Neuron (in vitro differentiated cells): ENCODE measurements at regions not wholly inside any gene's neighbourhood (a gene's known extent, or its start where the extent isn't known, plus 50 kb on each side); places are given as distances from the start of the nearest gene placed in this dataset.

ENCODE experiments used
- H2AFZ ChIP-seq: one replicate; pipeline ENCODE4 v1.6.1; 2013; ENCODE audit warnings: low read depth, mild to moderate bottlenecking, inconsistent platforms, low read length, moderate library complexity
- H3K27me3 ChIP-seq: one replicate; pipeline ENCODE4 v1.6.1; 2013; ENCODE audit warnings: low read length; ENCODE audit not compliant: insufficient read depth
- H3K36me3 ChIP-seq: one replicate; pipeline ENCODE4 v1.6.1; 2013; ENCODE audit warnings: low read length; ENCODE audit not compliant: insufficient read depth
- H3K4me1 ChIP-seq: one replicate; pipeline ENCODE4 v1.6.1; 2013; ENCODE audit warnings: low read length; ENCODE audit not compliant: insufficient read depth
- H3K4me3 ChIP-seq: 2 replicates; pipeline ENCODE4 v1.5.1; 2013; ENCODE audit warnings: mild to moderate bottlenecking, low read length, moderate library complexity
- H3K9me3 ChIP-seq: one replicate; pipeline ENCODE4 v1.6.1; 2013; ENCODE audit warnings: low read length

- Histone ChIP-seq H3K9me3 (no peaks in the 10 kb centered on the region), H3K4me1 (no peaks in the 10 kb centered on the region), H3K4me3 (no peak overlapping the region), H3K36me3 (no peaks in the 10 kb centered on the region), H2AFZ (no peak overlapping the region), H3K27me3 (no peaks in the 10 kb centered on the region)
These were observed 53.6 kb upstream of the RFX8 start for GRCh38 chr2:101528501-101528900.

- H2AFZ ChIP-seq, result no peak overlapping the region
- no peaks in the 10 kb centered on the region for H3K27me3 ChIP-seq
- H3K36me3 ChIP-seq, result no peaks in the 10 kb centered on the region
- no peaks in the 10 kb centered on the region for H3K9me3 ChIP-seq
- no peak overlapping the region for H3K4me3 ChIP-seq
- H3K4me1 ChIP-seq, result no peaks in the 10 kb centered on the region
These were observed 50.0 kb upstream of the RFX8 start for GRCh38 chr2:101524806-101525430.
